Memory B cell (primary cell): ENCODE measurements at regions not wholly inside any gene's neighbourhood (a gene's known extent, or its start where the extent isn't known, plus 50 kb on each side); places are given as distances from the start of the nearest gene placed in this dataset.

Experiments used
- ATAC-seq: fragments of 150-1000 bp; cut with Tn5 transposase; 2 replicates; pipeline ENCODE4 v1.10.0; 2021; ENCODE audit warnings: low read depth, mild to moderate bottlenecking, moderate library complexity
- DNase-seq, 2 donors: peaks; one replicate each; pipeline ENCODE4 v3.0.0; 2022; ENCODE audit warnings: low spot score in 2 of 2
- H3K27ac Mint-ChIP-seq: one replicate; pipeline ENCODE4 v1.8.0; 2022; ENCODE audit warnings: mild to moderate bottlenecking, moderate library complexity, mixed read lengths
- H3K27me3 Mint-ChIP-seq: one replicate; pipeline ENCODE4 v1.8.0; 2022; ENCODE audit warnings: mixed read lengths
- H3K36me3 Mint-ChIP-seq: one replicate; pipeline ENCODE4 v1.8.0; 2022; ENCODE audit warnings: mild to moderate bottlenecking, mixed read lengths
- H3K4me1 Mint-ChIP-seq: one replicate; pipeline ENCODE4 v1.8.0; 2022; ENCODE audit warnings: mixed read lengths
- H3K4me3 Mint-ChIP-seq: one replicate; pipeline ENCODE4 v1.8.0; 2022; ENCODE audit warnings: mild to moderate bottlenecking, moderate library complexity, mixed read lengths
- H3K9me3 Mint-ChIP-seq: one replicate; pipeline ENCODE4 v1.8.0; 2022; ENCODE audit warnings: mixed read lengths

GRCh38 chr18:27899893-27900292 lies 277.0 kb downstream of the CDH2 start:
- Mint-ChIP-seq H3K27me3 (no peaks in the 10 kb centered on the region), H3K36me3 (no peaks in the 10 kb centered on the region), H3K9me3 (peaks cover 7% of the 10 kb centered on the region), H3K4me1 (no peaks in the 10 kb centered on the region), H3K4me3 (no peak overlapping the region), H3K27ac (no peak overlapping the region)
- DNase-seq (no peak), ATAC-seq (no peak)

GRCh38 chr18:27894746-27895145 lies 282.2 kb downstream of the CDH2 start:
- no peaks in the 10 kb centered on the region for H3K36me3 Mint-ChIP-seq
- ATAC-seq (no peak), DNase-seq (no peak)
- H3K4me1 Mint-ChIP-seq, result no peaks in the 10 kb centered on the region
- H3K4me3 Mint-ChIP-seq, result no peak overlapping the region
- no peak overlapping the region for H3K27ac Mint-ChIP-seq
- no peaks in the 10 kb centered on the region for H3K27me3 Mint-ChIP-seq
- H3K9me3 Mint-ChIP-seq, result peaks cover 4% of the 10 kb centered on the region

GRCh38 chr18:27887711-27888495 lies 289.0 kb downstream of the CDH2 start:
- H3K27ac Mint-ChIP-seq, result no peak overlapping the region
- H3K4me3 Mint-ChIP-seq, result no peak overlapping the region
- no peaks in the 10 kb centered on the region for H3K4me1 Mint-ChIP-seq
- no peaks in the 10 kb centered on the region for H3K27me3 Mint-ChIP-seq
- H3K36me3 Mint-ChIP-seq, result no peaks in the 10 kb centered on the region
- DNase-seq (no peak), ATAC-seq (no peak)
- peaks cover 2% of the 10 kb centered on the region for H3K9me3 Mint-ChIP-seq

- no peaks in the 10 kb centered on the region for H3K27me3 Mint-ChIP-seq
- ATAC-seq, result no peak
Observed at GRCh38 chr18:27887287-27887686, 289.6 kb downstream of the CDH2 start.

GRCh38 chr18:27879540-27879939 lies 297.4 kb downstream of the CDH2 start:
- H3K4me1 Mint-ChIP-seq, result no peaks in the 10 kb centered on the region
- H3K4me3 Mint-ChIP-seq, result no peak overlapping the region
- DNase-seq (no peak), ATAC-seq (no peak)
- no peaks in the 10 kb centered on the region for H3K36me3 Mint-ChIP-seq
- H3K9me3 Mint-ChIP-seq, result no peaks in the 10 kb centered on the region
- H3K27ac Mint-ChIP-seq, result no peak overlapping the region
- H3K27me3 Mint-ChIP-seq, result no peaks in the 10 kb centered on the region

More at GRCh38 chr18:27887287-27887686, 289.6 kb downstream of the CDH2 start:
- no peaks in the 10 kb centered on the region for H3K4me1 Mint-ChIP-seq
- H3K4me3 Mint-ChIP-seq, result no peak overlapping the region
- H3K36me3 Mint-ChIP-seq, result no peaks in the 10 kb centered on the region
- DNase-seq, result no peak
- H3K27ac Mint-ChIP-seq, result no peak overlapping the region
- peaks cover 2% of the 10 kb centered on the region for H3K9me3 Mint-ChIP-seq

GRCh38 chr18:27871726-27872125 lies 305.2 kb downstream of the CDH2 start:
- DNase-seq (no peak), ATAC-seq (no peak)
- Mint-ChIP-seq H3K4me1 (no peaks in the 10 kb centered on the region), H3K36me3 (no peaks in the 10 kb centered on the region), H3K9me3 (peaks cover 9% of the 10 kb centered on the region), H3K27me3 (no peaks in the 10 kb centered on the region), H3K4me3 (no peak overlapping the region), H3K27ac (no peak overlapping the region)

GRCh38 chr18:27869735-27870134 lies 307.2 kb downstream of the CDH2 start:
- ATAC-seq (no peak), DNase-seq (no peak)
- Mint-ChIP-seq H3K4me3 (no peak overlapping the region), H3K27me3 (no peaks in the 10 kb centered on the region), H3K36me3 (no peaks in the 10 kb centered on the region), H3K9me3 (peaks cover 9% of the 10 kb centered on the region), H3K27ac (no peak overlapping the region), H3K4me1 (no peaks in the 10 kb centered on the region)

- Mint-ChIP-seq H3K27me3 (no peaks in the 10 kb centered on the region), H3K4me1 (no peaks in the 10 kb centered on the region), H3K4me3 (no peak overlapping the region), H3K36me3 (no peaks in the 10 kb centered on the region), H3K9me3 (peaks cover 3% of the 10 kb centered on the region), H3K27ac (no peak overlapping the region)
- DNase-seq, result no peak
- no peak for ATAC-seq
Observed at GRCh38 chr18:27865431-27865830, 311.5 kb downstream of the CDH2 start.

GRCh38 chr18:27863780-27864430 lies 313.0 kb downstream of the CDH2 start:
- H3K4me3 Mint-ChIP-seq, result no peak overlapping the region
- ATAC-seq, result no peak
- H3K4me1 Mint-ChIP-seq, result no peaks in the 10 kb centered on the region
- H3K27me3 Mint-ChIP-seq, result no peaks in the 10 kb centered on the region
- H3K27ac Mint-ChIP-seq, result no peak overlapping the region
- DNase-seq, result no peak
- H3K9me3 Mint-ChIP-seq, result peaks cover 3% of the 10 kb centered on the region
- no peaks in the 10 kb centered on the region for H3K36me3 Mint-ChIP-seq

GRCh38 chr18:27862041-27862682 lies 314.8 kb downstream of the CDH2 start:
- no peak overlapping the region for H3K4me3 Mint-ChIP-seq
- H3K27me3 Mint-ChIP-seq, result no peaks in the 10 kb centered on the region
- peaks cover 1% of the 10 kb centered on the region for H3K9me3 Mint-ChIP-seq
- DNase-seq, result no peak
- no peaks in the 10 kb centered on the region for H3K4me1 Mint-ChIP-seq
- no peak overlapping the region for H3K27ac Mint-ChIP-seq
- no peak for ATAC-seq
- H3K36me3 Mint-ChIP-seq, result no peaks in the 10 kb centered on the region

- no peak for ATAC-seq
- no peaks in the 10 kb centered on the region for H3K36me3 Mint-ChIP-seq
- no peaks in the 10 kb centered on the region for H3K27me3 Mint-ChIP-seq
- DNase-seq, result no peak
- no peak overlapping the region for H3K27ac Mint-ChIP-seq
- H3K4me1 Mint-ChIP-seq, result no peaks in the 10 kb centered on the region
- no peaks in the 10 kb centered on the region for H3K9me3 Mint-ChIP-seq
- H3K4me3 Mint-ChIP-seq, result no peak overlapping the region
Observed at GRCh38 chr18:27861539-27861938, 315.4 kb downstream of the CDH2 start.

- ATAC-seq, result no peak
- DNase-seq, result no peak
- H3K27ac Mint-ChIP-seq, result no peak overlapping the region
- no peak overlapping the region for H3K4me3 Mint-ChIP-seq
- no peaks in the 10 kb centered on the region for H3K36me3 Mint-ChIP-seq
- no peaks in the 10 kb centered on the region for H3K27me3 Mint-ChIP-seq
- H3K4me1 Mint-ChIP-seq, result no peaks in the 10 kb centered on the region
- no peaks in the 10 kb centered on the region for H3K9me3 Mint-ChIP-seq
Observed at GRCh38 chr18:27860701-27861107, 316.2 kb downstream of the CDH2 start.

- no peak for ATAC-seq
- H3K4me1 Mint-ChIP-seq, result no peaks in the 10 kb centered on the region
- no peaks in the 10 kb centered on the region for H3K9me3 Mint-ChIP-seq
- no peak overlapping the region for H3K27ac Mint-ChIP-seq
- H3K36me3 Mint-ChIP-seq, result no peaks in the 10 kb centered on the region
- no peak for DNase-seq
- no peak overlapping the region for H3K4me3 Mint-ChIP-seq
- H3K27me3 Mint-ChIP-seq, result no peaks in the 10 kb centered on the region
Observed at GRCh38 chr18:27860011-27860410, 316.9 kb downstream of the CDH2 start.

GRCh38 chr18:27856820-27857219 lies 320.1 kb downstream of the CDH2 start:
- DNase-seq (no peak), ATAC-seq (no peak)
- Mint-ChIP-seq H3K9me3 (peaks cover 2% of the 10 kb centered on the region), H3K36me3 (no peaks in the 10 kb centered on the region), H3K27me3 (no peaks in the 10 kb centered on the region), H3K4me3 (no peak overlapping the region), H3K27ac (no peak overlapping the region), H3K4me1 (no peaks in the 10 kb centered on the region)
